ENCODE measurements at regions not wholly inside any gene's neighbourhood (a gene's known extent, or its start where the extent isn't known, plus 50 kb on each side); places are given as distances from the start of the nearest gene placed in this dataset.

DNA sequence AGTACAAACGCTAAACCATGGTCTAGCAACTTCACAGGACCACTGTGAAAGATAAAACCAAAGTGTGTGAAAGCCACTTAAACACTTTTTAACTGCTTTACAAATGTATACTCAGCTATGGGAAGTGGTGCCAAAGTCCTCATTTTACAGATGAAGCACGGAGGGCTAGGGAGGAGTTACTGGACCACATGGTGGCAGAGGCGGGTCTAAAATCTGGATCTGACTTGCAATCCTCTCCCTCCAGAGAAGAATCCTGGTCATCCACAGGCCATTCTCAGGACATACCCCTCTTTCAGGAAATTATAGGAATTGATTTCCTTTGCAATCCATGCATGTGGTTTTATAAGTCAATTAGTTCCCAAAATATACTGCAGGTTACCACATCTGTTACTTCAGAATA lies 84.6 kb upstream of the GYPC start:
- no peak for ATAC-seq
- H3K27ac ChIP-seq (ENCODE audit: low read length): no peak overlapping the region
- H3K27me3 ChIP-seq (ENCODE audit: control insufficient read depth, insufficient read depth): no peaks in the 10 kb centered on the region
- no peak overlapping the region for H3K4me3 ChIP-seq (ENCODE audit: low read length)
- no peaks in the 10 kb centered on the region for H3K9me3 ChIP-seq (ENCODE audit: control insufficient read depth, low read length)
- H3K4me1 ChIP-seq (ENCODE audit: control insufficient read depth, insufficient read depth, low read length): no peaks in the 10 kb centered on the region
- intact Hi-C loops (cut with DNase I): no loop called here
- no peak for DNase-seq
- WGBS: 67% methylated on average over 3 of the region's 3 CpGs

DNA sequence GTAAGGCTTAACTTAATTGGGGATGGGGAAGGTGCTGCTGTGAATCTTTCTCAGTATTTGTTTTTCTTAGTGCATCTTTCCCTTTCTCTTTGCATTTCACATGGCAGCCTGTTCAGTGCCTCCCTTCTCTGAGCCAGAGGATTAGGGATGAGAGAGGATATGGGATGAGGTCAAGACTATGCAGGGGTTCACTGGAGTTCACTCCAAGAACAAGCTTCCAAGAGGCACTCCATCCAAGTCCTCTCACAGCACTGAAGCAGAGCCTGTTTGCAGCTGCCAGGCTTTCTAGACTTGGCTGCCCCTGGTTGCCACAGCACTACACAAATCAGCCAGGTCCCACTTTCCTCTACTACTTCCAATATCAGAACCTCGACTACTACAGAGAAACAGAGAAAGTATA lies 80.3 kb upstream of the GYPC start:
- no peaks in the 10 kb centered on the region for H3K9me3 ChIP-seq (ENCODE audit: control insufficient read depth, low read length)
- H3K4me1 ChIP-seq (ENCODE audit: control insufficient read depth, insufficient read depth, low read length): no peaks in the 10 kb centered on the region
- H3K27me3 ChIP-seq (ENCODE audit: control insufficient read depth, insufficient read depth): no peaks in the 10 kb centered on the region
- no peak overlapping the region for H3K4me3 ChIP-seq (ENCODE audit: low read length)
- no peak for DNase-seq
- ATAC-seq: no peak
- intact Hi-C loops (cut with DNase I): no loop called here
- WGBS: 63% methylated on average over 1 of the region's 1 CpG
- no peak overlapping the region for H3K27ac ChIP-seq (ENCODE audit: low read length)

DNA sequence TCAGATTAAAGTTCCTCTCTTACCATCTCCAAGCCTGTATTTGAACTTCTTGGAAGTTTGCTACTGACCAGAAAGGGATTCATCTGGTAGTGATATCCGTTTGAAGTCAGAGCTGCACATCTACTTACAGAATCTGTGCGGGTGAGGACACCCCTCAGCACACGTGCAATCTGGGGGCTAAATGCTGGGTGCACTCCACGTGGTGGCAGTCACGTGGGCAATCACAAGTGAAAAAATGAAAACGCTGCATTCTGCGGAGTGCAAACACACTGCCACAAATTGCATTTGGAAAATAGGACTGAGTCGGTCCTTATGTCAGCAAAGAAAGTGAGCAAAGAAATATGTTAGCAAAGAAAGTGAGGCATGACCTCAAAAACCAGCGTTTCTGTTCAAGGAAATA lies 76.1 kb upstream of the GYPC start:
- Histone ChIP-seq H3K27ac (ENCODE audit: low read length) (no peak overlapping the region), H3K27me3 (ENCODE audit: control insufficient read depth, insufficient read depth) (no peaks in the 10 kb centered on the region), H3K4me1 (ENCODE audit: control insufficient read depth, insufficient read depth, low read length) (no peaks in the 10 kb centered on the region), H3K4me3 (ENCODE audit: low read length) (no peak overlapping the region), H3K9me3 (ENCODE audit: control insufficient read depth, low read length) (no peaks in the 10 kb centered on the region)
- ATAC-seq (no peak), DNase-seq (no peak)
- intact Hi-C loops (cut with DNase I): no loop called here
- WGBS: 93% methylated on average over 9 of the region's 9 CpGs

DNA sequence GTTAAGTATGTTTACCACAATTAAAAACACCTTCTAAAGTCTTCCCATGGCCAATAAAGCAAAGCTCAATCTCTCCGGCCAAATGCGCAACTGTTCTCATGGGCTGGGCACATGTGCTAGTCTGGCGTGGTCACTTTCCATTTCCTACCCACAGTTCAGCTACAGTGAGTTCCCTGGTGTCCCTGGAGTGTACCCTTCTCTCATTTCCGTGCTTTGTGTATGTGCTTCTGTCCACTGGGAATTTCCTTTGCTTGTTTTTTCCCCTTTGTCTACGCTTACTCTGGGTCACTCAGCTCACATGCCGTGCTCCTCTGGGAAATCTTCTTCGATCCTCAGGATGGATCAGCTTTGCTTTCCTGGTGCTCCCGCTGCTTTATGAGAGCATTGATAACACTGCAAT lies 69.6 kb upstream of the GYPC start:
- H3K27ac ChIP-seq (ENCODE audit: low read length): peak overlapping the region; percentile 81
- intact Hi-C loops (cut with DNase I): no loop called here
- WGBS: 60% methylated on average over 8 of the region's 8 CpGs

DNA sequence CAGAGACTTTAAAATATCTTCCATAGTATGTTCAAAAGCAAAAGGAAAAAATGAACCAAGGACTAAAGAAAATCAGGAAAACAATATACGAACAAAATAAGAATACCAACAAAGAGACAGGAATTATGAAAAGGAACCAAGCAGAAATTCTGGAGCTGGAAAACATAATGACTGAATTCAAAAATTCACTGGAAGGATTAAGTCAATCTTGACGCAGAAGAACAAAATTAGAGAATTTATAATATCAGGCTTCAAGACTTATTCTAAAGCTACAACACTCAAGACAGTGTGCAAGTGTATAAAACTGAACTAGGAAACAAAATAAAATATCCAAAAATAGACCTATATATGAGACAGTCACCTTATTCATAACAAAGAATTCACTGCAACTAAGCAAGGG lies 56.9 kb upstream of the GYPC start:
- DNase-seq: no peak
- Histone ChIP-seq H3K27ac (ENCODE audit: low read length) (no peak overlapping the region), H3K4me1 (ENCODE audit: control insufficient read depth, insufficient read depth, low read length) (no peaks in the 10 kb centered on the region), H3K4me3 (ENCODE audit: low read length) (no peak overlapping the region), H3K27me3 (ENCODE audit: control insufficient read depth, insufficient read depth) (no peaks in the 10 kb centered on the region), H3K9me3 (ENCODE audit: control insufficient read depth, low read length) (no peaks in the 10 kb centered on the region)
- WGBS: 95% methylated on average over 2 of the region's 2 CpGs
- intact Hi-C loops (cut with DNase I): no loop called here
- ATAC-seq: no peak

More for the DNA sequence above, 69.6 kb upstream of the GYPC start:
- H3K4me1 ChIP-seq (ENCODE audit: control insufficient read depth, insufficient read depth, low read length): no peaks in the 10 kb centered on the region
- ATAC-seq: peak; percentile 80 to 99
- no peak overlapping the region for H3K4me3 ChIP-seq (ENCODE audit: low read length)
- no peaks in the 10 kb centered on the region for H3K27me3 ChIP-seq (ENCODE audit: control insufficient read depth, insufficient read depth)
- peak in 2 of 3 donors; percentile 31 to 34 for DNase-seq
- no peaks in the 10 kb centered on the region for H3K9me3 ChIP-seq (ENCODE audit: control insufficient read depth, low read length)

DNA sequence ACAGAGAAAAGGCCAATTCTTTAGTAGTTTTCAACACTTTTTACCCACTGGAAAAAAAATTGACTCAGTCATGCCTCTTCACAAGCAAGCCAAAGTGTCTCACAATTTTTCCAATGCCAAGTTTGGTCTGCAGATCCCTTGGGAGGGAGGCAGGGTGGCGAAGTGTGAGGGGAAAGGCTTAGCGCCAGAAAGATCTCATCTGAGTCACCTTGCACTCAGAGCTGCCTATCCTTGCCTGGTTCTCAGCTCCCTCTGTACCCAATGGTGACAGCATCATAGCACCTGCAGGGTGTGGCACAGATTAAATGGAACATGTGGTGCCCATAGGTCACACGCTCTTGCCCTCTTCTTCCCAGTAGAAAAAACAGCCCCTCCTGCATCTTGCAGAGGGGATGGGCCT lies 55.2 kb upstream of the GYPC start:
- no peak for ATAC-seq
- Histone ChIP-seq H3K27me3 (ENCODE audit: control insufficient read depth, insufficient read depth) (no peaks in the 10 kb centered on the region), H3K4me3 (ENCODE audit: low read length) (no peak overlapping the region), H3K9me3 (ENCODE audit: control insufficient read depth, low read length) (no peaks in the 10 kb centered on the region), H3K27ac (ENCODE audit: low read length) (no peak overlapping the region), H3K4me1 (ENCODE audit: control insufficient read depth, insufficient read depth, low read length) (no peaks in the 10 kb centered on the region)
- WGBS: 86% methylated on average over 3 of the region's 3 CpGs
- DNase-seq: no peak
- intact Hi-C loops (cut with DNase I): no loop called here

DNA sequence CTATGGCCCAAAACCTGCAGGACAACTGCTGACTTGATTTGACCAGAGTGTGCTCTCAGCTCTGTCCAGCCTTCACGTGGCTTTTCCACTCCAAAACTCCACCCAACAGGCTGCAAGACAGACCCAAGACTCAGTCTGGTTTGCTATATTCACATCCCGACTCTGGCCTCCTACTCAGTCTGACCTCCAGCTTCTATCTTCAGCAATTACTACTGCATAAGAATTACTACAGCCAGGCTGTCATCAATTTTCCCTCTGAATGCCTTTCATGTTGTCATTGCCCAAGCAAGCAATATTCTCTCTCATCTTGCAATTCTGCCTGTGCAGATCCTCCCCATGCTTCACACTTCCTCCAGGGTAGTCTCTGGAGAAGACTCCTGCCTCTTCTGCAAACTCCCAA lies 53.6 kb upstream of the GYPC start:
- no peak overlapping the region for H3K27ac ChIP-seq (ENCODE audit: low read length)
- H3K9me3 ChIP-seq (ENCODE audit: control insufficient read depth, low read length): no peaks in the 10 kb centered on the region
- intact Hi-C loops (cut with DNase I): no loop called here
- H3K27me3 ChIP-seq (ENCODE audit: control insufficient read depth, insufficient read depth): no peaks in the 10 kb centered on the region
- H3K4me3 ChIP-seq (ENCODE audit: low read length): no peak overlapping the region
- 64% methylated on average over 2 of the region's 2 CpGs for WGBS
- no peaks in the 10 kb centered on the region for H3K4me1 ChIP-seq (ENCODE audit: control insufficient read depth, insufficient read depth, low read length)
- ATAC-seq (no peak), DNase-seq (no peak)
